ENCODE measurements at regions not wholly inside any gene's neighbourhood (a gene's known extent, or its start where the extent isn't known, plus 50 kb on each side); places are given as distances from the start of the nearest gene placed in this dataset.
"Not testable (repeated sequence)": the region's sequence is repeated elsewhere in the genome, so short reads cannot be mapped to it uniquely, and the experiment has no call there.

- Histone ChIP-seq H3K9me3 (ENCODE audit: low read depth, low read length, poor library complexity, severe bottlenecking) (peaks cover 12% of the 10 kb centered on the region), H3K27me3 (replicated peaks; ENCODE audit: insufficient read depth, low read depth, low read length, poor library complexity) (no peaks in the 10 kb centered on the region), H3K27ac (ENCODE audit: low read depth, low read length, poor library complexity, severe bottlenecking) (no peak overlapping the region), H3K36me3 (ENCODE audit: insufficient read depth, low read length, poor library complexity, severe bottlenecking) (no peaks in the 10 kb centered on the region), H3K4me3 (ENCODE audit: low read depth, low read length, poor library complexity, severe bottlenecking) (no peak overlapping the region), H3K4me1 (ENCODE audit: insufficient read depth, low read length, poor library complexity, severe bottlenecking) (no peaks in the 10 kb centered on the region)
- TF ChIP-seq CTCF (conservative IDR thresholded peaks at IDR 0.05; ENCODE audit: low read depth, low read length) (no peak), EZH2 (IDR thresholded peaks at IDR 0.05; ENCODE audit: borderline replicate concordance, low read depth, low read length, poor library complexity, severe bottlenecking) (no peak)
- ChIA-PET POLR2A (ENCODE audit: low non-redundant PET) (no interaction called here), CTCF (no interaction called here)
- DNase-seq (ENCODE audit: low spot score), result no peak
- no TSS peak for BruUV-seq (replicated peaks)
- intact Hi-C loops (cut with micrococcal nuclease; ENCODE audit: unreplicated experiment), result no loop called here
These were observed 1296.6 kb upstream of the DDX18 start for GRCh38 chr2:116517936-116518335.

GRCh38 chr2:116537811-116538210 is 1276.7 kb upstream of the DDX18 start:
- H3K36me3 ChIP-seq (ENCODE audit: insufficient read depth, low read length, poor library complexity, severe bottlenecking), result no peaks in the 10 kb centered on the region
- no TSS peak for BruUV-seq (replicated peaks)
- H3K4me3 ChIP-seq (ENCODE audit: low read depth, low read length, poor library complexity, severe bottlenecking), result no peak overlapping the region
- peaks cover 33% of the 10 kb centered on the region for H3K9me3 ChIP-seq (ENCODE audit: low read depth, low read length, poor library complexity, severe bottlenecking)
- intact Hi-C loops (cut with micrococcal nuclease; ENCODE audit: unreplicated experiment), result no loop called here
- no peak for DNase-seq (ENCODE audit: low spot score)
- no peaks in the 10 kb centered on the region for H3K27me3 ChIP-seq (replicated peaks; ENCODE audit: insufficient read depth, low read depth, low read length, poor library complexity)
- no peaks in the 10 kb centered on the region for H3K4me1 ChIP-seq (ENCODE audit: insufficient read depth, low read length, poor library complexity, severe bottlenecking)
- no peak overlapping the region for H3K27ac ChIP-seq (ENCODE audit: low read depth, low read length, poor library complexity, severe bottlenecking)
- POLR2A ChIA-PET (ENCODE audit: low non-redundant PET), result no interaction called here
- no peak for TF ChIP-seq CTCF (conservative IDR thresholded peaks at IDR 0.05; ENCODE audit: low read depth, low read length)
- no peak for TF ChIP-seq EZH2 (IDR thresholded peaks at IDR 0.05; ENCODE audit: borderline replicate concordance, low read depth, low read length, poor library complexity, severe bottlenecking)
- CTCF ChIA-PET, result no interaction called here

- TF ChIP-seq EZH2 (IDR thresholded peaks at IDR 0.05; ENCODE audit: borderline replicate concordance, low read depth, low read length, poor library complexity, severe bottlenecking) (no peak), CTCF (conservative IDR thresholded peaks at IDR 0.05; ENCODE audit: low read depth, low read length) (no peak)
- Histone ChIP-seq H3K4me1 (ENCODE audit: insufficient read depth, low read length, poor library complexity, severe bottlenecking) (no peaks in the 10 kb centered on the region), H3K27me3 (replicated peaks; ENCODE audit: insufficient read depth, low read depth, low read length, poor library complexity) (no peaks in the 10 kb centered on the region), H3K4me3 (ENCODE audit: low read depth, low read length, poor library complexity, severe bottlenecking) (no peak overlapping the region), H3K27ac (ENCODE audit: low read depth, low read length, poor library complexity, severe bottlenecking) (no peak overlapping the region), H3K36me3 (ENCODE audit: insufficient read depth, low read length, poor library complexity, severe bottlenecking) (no peaks in the 10 kb centered on the region), H3K9me3 (ENCODE audit: low read depth, low read length, poor library complexity, severe bottlenecking) (peaks cover 39% of the 10 kb centered on the region)
- DNase-seq (ENCODE audit: low spot score), result no peak
- BruUV-seq (replicated peaks), result no TSS peak
- intact Hi-C loops (cut with micrococcal nuclease; ENCODE audit: unreplicated experiment), result no loop called here
- ChIA-PET POLR2A (ENCODE audit: low non-redundant PET) (no interaction called here), CTCF (no interaction called here)
These were observed 1269.0 kb upstream of the DDX18 start for GRCh38 chr2:116545286-116546068.

- H3K9me3 ChIP-seq (ENCODE audit: low read depth, low read length, poor library complexity, severe bottlenecking), result peaks cover 13% of the 10 kb centered on the region
- CTCF ChIA-PET; DNase-seq (ENCODE audit: low spot score); POLR2A ChIA-PET (ENCODE audit: low non-redundant PET); H3K4me3 ChIP-seq (ENCODE audit: low read depth, low read length, poor library complexity, severe bottlenecking); H3K27ac ChIP-seq (ENCODE audit: low read depth, low read length, poor library complexity, severe bottlenecking); intact Hi-C loops (cut with micrococcal nuclease; ENCODE audit: unreplicated experiment); H3K27me3 ChIP-seq (replicated peaks; ENCODE audit: insufficient read depth, low read depth, low read length, poor library complexity); BruUV-seq (replicated peaks); H3K4me1 ChIP-seq (ENCODE audit: insufficient read depth, low read length, poor library complexity, severe bottlenecking); H3K36me3 ChIP-seq (ENCODE audit: insufficient read depth, low read length, poor library complexity, severe bottlenecking): not testable (repeated sequence)
These were observed 1261.6 kb upstream of the DDX18 start for GRCh38 chr2:116552738-116553419.
